ENCODE measurements at regions not wholly inside any gene's neighbourhood (a gene's known extent, or its start where the extent isn't known, plus 50 kb on each side); places are given as distances from the start of the nearest gene placed in this dataset.

DNA sequence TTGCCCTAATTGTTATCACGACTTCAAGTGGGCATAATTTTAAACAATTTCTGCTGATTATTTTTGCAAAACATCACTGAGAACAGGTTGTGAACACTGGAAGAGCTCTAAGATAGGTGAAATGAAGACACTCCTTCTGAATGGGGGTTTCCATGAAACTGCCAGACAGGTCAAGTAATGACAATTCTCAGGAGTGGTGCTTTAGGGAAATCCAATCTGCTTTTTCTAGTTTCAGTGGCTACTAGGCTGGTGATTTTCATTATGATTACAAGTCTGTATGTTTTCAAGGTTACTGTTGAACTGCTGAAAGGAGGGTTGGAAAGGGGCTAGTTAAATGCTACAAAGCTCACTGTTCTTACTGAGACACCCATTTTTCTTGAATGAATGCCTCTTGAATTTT lies 1724.2 kb downstream of the PCDH9 start:
- TF ChIP-seq, protein P1, sequence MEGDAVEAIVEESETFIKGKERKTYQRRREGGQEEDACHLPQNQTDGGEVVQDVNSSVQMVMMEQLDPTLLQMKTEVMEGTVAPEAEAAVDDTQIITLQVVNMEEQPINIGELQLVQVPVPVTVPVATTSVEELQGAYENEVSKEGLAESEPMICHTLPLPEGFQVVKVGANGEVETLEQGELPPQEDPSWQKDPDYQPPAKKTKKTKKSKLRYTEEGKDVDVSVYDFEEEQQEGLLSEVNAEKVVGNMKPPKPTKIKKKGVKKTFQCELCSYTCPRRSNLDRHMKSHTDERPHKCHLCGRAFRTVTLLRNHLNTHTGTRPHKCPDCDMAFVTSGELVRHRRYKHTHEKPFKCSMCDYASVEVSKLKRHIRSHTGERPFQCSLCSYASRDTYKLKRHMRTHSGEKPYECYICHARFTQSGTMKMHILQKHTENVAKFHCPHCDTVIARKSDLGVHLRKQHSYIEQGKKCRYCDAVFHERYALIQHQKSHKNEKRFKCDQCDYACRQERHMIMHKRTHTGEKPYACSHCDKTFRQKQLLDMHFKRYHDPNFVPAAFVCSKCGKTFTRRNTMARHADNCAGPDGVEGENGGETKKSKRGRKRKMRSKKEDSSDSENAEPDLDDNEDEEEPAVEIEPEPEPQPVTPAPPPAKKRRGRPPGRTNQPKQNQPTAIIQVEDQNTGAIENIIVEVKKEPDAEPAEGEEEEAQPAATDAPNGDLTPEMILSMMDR (IDR thresholded peaks at IDR 0.05) = no peak
- TF ChIP-seq POLR2A (IDR thresholded peaks at IDR 0.05) = no peak
